Endothelial cell of umbilical vein (primary cell): ENCODE measurements at regions not wholly inside any gene's neighbourhood (a gene's known extent, or its start where the extent isn't known, plus 50 kb on each side); places are given as distances from the start of the nearest gene placed in this dataset.
"Not testable (repeated sequence)": the region's sequence is repeated elsewhere in the genome, so short reads cannot be mapped to it uniquely, and the experiment has no call there.

Experiments
- CTCF ChIP-seq, 2 donors: IDR thresholded peaks; 1 replicate in 1 of 2; 2 replicates in 1 of 2; pipeline ENCODE4 v1.5.1; 2011; ENCODE audit warnings: low read length in 2 of 2, mild to moderate bottlenecking in 2 of 2, moderate library complexity in 2 of 2, control low read depth in 1 of 2, inconsistent platforms in 1 of 2, low read depth in 1 of 2; ENCODE audit not compliant: insufficient read depth in 1 of 2; ENCODE audit errors: extremely low read depth in 1 of 2
- EZH2 ChIP-seq: IDR thresholded peaks from 2 replicates; pipeline ENCODE4 v1.6.1; 2012; ENCODE audit warnings: borderline replicate concordance, low read depth, mild to moderate bottlenecking, moderate library complexity, low read length, inconsistent platforms; ENCODE audit not compliant: severe bottlenecking
- POLR2A ChIP-seq: IDR thresholded peaks from 2 replicates; pipeline ENCODE4 v1.6.1; 2012; ENCODE audit warnings: low read depth, mild to moderate bottlenecking, control low read depth, low read length
- POLR2AphosphoS5 ChIP-seq: IDR thresholded peaks from 2 replicates; pipeline ENCODE4 v1.6.1; 2012; ENCODE audit warnings: low read depth, mild to moderate bottlenecking, control low read depth, low read length, moderate library complexity; ENCODE audit not compliant: insufficient read depth

- not testable (repeated sequence) for TF ChIP-seq CTCF (IDR thresholded peaks at IDR 0.05; ENCODE audit: extremely low read depth in 1 of 2, insufficient read depth in 1 of 2, low read depth in 1 of 2, low read length in 2 of 2); POLR2AphosphoS5; POLR2A; EZH2
Observed at GRCh38 chr6:86057293-86057980, 414.8 kb upstream of the SYNCRIP start.
